HG03280 (cell line): ENCODE measurements at regions not wholly inside any gene's neighbourhood (a gene's known extent, or its start where the extent isn't known, plus 50 kb on each side); places are given as distances from the start of the nearest gene placed in this dataset.
A peak's percentile ranks its signal among the peaks of the same experiment; 100 is the strongest.

Source experiments
- ATAC-seq: cut with Tn5 transposase; IDR thresholded peaks from one replicate; pipeline ENCODE4 v1.9.1; 2021; ENCODE audit warnings: mild to moderate bottlenecking, moderate library complexity; ENCODE audit not compliant: unreplicated experiment

DNA sequence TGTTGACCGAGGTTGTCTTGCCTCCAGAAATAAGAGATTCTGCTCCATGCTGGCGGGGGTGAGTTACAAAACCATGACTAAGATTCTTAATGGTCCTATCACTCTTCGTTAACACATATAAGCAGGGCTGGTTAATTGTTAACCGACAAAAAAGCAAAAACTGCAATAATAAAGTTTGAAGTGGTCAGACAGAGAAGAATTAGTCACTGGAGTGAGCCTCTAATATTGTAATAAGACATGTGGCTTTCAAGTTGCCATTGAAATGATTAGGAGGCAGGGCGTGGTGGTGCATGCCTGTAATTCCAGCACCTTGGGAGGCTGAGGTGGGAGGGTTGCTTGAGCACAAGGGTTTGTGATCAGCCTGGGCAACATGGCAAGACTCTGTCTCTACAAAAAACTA, 78.4 kb upstream of the NR2F2 start:
- ATAC-seq = no peak

GRCh38 chr15:96253006-96253747, 77.3 kb upstream of the NR2F2 start:
- no peak for ATAC-seq

- no peak for ATAC-seq
Observed at GRCh38 chr15:96254173-96254572, 76.3 kb upstream of the NR2F2 start.

DNA sequence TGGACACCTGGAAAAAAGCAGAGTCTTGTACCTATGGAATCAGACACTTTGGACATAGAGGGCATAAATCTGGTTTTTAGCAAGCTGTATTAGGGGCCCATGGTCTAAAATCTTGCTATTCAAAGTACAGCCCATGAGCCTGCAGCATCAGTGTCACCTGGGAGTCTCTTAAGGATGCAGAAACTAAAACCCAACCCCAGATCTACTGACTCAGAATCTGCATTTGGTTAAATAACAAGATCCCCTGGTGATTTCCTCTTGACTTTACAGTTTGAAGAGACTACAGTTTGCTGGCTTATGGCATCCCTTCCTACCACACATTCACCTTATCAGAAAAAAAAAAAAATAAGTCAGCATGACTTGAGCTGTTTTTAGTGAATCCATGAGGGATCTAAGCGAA, 74.9 kb upstream of the NR2F2 start:
- no peak for ATAC-seq

DNA sequence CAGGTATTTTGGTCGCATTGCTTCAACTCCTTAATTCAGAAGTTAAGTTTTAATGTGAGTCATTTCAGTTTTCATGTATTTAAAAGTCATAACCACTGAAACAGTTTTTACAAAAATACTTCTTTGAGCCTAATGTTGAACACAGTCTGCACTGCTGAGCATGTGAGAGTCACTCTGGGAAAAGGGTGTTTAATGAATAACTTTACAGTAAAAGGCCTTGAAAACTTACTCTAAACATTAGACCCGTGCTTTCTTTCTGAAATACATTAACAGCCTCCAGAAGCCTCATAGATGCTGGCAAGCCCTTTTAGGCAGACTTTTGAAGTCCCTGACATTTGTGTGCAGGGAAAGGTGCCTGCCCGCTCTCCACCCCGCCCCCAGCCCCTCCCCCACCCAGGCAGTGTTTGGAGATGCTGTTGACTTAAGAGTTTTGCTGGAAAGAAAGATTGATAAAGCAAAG, 68.9 kb upstream of the NR2F2 start:
- peak; percentile 63 for ATAC-seq

GRCh38 chr15:96262097-96262496, 68.4 kb upstream of the NR2F2 start:
- no peak for ATAC-seq

GRCh38 chr15:96262549-96263489, 67.7 kb upstream of the NR2F2 start:
- ATAC-seq = no peak

DNA sequence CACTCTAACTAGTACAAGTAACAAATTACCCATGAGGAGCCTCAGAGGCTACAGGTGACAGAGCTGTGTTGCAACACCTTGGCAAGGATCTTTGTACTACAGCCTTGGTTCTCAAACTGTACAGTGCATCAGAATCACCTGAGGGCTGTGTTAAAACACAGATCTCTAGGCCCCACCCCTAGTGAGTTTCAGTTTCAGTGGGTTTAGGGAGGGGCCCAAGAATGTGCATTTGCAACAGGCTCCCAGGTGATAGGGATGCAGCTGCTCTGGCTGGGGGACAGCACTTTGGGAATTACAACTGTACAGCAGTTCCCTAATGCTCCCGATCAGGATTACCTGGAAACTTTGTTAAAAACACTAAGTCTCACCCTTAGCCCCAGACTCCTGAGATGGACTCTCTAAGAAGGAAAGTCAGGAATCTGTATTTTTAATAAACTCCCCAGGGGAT, 66.1 kb upstream of the NR2F2 start:
- ATAC-seq = no peak

DNA sequence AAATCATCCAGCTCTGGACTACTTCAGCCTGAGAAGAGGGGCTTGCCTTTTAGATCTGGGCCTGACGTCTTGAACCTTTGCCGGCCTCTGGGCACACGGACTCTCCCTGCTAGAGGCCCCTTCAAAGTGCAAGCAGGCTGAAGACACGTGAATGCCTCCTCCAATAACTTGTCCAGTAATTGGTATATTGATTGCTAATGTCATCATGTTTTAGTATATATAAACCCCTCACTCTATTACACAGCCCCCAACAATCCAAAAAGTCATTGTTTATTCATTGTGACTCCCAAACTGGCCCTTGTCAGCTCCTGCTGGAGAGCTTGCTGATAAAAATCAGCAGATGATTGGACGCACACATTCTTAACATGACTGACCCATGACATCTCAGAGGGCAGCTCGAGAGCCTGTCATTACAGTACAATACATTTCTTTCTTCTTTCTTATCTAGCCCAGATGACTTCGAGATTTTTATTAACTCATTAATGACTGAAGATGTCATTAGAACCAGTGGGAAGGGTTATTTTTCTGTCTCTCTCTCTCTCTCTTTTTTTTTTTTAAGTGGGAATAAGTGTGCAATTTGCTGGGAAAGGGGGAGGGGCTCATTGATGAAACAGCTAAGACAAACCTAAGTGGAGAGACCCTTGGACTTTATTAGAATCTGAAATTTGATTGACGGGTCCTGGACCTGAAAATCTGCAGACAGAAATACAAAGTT, 65.5 kb upstream of the NR2F2 start:
- no peak for ATAC-seq

GRCh38 chr15:96266456-96266855, 64.0 kb upstream of the NR2F2 start:
- no peak for ATAC-seq

DNA sequence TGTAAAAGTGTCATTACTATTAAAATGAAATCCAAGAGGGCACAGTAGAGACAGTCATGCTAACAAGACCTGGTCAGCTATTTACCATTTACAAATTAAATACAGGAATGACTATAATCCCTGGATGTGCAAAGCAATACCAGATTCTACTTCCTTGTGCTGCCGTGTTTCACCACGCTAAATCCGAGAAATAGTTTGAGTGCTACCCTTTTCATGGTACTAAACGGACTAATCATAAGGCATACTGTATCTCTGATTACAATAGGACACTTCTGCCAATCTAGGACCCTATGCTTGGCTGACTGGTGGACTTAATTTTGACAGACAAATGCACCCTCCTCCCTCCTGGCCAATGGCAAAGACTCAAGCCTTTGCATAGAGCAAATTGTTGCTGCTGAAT, 63.0 kb upstream of the NR2F2 start:
- ATAC-seq = no peak

DNA sequence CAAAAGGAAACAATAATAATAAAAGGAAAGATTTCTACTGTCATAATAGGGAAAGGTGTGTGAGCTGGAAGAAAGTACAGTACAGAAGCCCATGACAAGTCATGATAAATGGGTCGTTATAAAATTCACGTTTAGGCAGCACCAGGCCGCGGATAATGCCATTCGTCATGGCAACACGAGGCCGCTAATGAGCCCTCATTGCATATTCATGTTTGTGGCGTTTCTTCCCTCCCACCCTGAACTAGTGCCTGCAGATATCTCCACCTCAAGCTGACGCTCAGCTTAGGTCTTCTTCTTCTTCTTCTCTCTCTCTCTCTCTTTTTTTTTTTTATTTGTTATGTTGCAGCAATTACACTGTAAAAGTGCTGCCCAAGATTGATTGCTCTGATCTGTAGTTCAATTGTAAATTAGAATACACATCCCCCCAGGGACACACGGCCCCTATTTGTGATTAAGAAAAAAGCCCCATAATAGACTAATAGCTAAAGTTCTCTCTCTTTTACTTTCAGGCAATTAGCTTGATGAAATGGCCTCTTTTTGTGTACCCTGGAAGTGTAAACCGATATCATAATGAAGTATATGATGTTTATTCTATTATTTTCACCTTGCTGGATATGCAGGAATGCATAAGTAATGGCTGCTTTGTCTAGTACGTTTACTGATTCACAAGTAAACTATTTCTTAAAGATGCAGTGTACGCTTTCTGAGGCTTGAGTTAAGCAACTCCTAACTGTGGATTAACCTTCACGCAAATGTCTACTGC, 61.9 kb upstream of the NR2F2 start:
- no peak for ATAC-seq

DNA sequence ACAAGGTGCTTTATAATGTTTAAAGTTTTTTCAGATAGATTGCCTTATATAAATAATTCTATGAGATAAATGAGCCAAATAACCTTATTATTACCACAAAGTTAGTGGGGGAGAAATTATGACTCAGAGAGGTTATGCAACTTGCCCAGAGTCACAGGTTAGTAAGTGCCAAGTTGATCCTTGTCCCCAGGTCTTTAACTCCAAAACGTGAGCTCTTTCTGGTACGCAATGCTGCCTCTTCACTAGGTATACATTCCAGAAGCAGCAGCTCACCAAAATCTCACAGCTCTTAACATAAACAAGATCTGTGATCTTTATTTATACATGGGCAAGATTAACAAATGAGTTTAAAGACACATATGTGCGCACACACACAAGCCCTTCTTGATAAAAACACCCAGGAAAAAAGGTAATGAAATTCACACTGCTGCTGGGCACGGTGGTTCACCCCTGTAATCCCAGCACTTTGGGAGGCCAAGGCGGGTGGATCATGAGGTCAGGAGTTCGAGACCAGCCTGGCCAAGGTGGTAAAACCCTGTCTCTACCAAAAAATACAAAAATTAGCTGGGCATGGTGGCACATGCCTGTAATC, 59.8 kb upstream of the NR2F2 start:
- ATAC-seq = no peak

DNA sequence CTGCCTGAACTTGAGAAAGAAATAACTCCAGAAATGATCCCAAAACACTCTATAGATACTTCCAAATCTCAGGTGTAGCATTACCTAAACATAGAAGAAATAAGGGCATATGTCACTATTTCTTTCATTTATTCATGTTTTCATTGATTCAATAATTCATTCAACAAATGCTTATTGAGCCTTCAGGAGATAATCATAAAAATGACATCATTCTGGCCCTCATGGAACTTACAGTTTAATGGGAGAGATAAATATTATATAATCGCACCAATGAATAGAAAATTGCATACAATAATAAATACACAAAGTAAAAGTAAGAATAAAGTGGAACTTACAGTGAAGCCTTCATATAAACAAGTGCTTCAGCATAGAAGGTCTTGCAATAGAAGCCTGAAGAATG, 58.1 kb upstream of the NR2F2 start:
- no peak for ATAC-seq

DNA sequence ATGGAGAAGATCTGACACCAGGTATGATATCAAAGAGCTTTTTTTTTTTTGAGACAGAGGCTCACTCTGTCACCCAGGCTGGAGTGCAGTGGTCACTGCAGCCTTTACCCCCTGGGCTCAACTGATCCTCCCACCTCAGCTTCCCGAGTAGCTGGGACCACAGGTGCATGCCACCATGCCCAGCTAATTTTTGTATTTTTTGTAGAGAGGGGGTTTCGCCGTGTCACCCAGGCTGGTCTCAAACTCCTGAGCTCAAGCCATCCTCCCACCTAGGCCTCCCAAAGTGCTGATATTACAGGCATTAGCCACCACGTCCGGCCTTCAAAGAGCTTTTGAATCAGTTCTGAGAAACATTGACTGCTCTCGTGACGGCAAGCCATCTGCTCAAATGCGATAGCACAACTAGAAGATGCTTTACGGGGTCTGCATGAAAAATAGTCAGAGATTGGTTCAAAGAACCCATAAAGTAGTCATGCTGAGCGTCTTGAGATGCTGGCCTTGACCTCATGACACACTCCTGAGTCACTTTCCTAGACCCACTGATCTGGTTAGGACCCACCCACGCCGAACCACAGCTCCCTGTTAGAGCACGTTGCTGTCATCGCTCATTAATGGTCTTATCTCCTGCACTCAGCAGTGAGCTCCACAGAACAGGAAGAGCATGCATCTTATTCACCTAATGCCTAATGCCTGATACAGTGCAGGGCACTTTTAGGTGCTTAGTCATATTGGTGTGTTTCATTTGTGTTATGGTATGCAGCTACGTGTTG, 57.0 kb upstream of the NR2F2 start:
- no peak for ATAC-seq

- no peak for ATAC-seq
Observed at GRCh38 chr15:96274087-96274440, 56.4 kb upstream of the NR2F2 start.

DNA sequence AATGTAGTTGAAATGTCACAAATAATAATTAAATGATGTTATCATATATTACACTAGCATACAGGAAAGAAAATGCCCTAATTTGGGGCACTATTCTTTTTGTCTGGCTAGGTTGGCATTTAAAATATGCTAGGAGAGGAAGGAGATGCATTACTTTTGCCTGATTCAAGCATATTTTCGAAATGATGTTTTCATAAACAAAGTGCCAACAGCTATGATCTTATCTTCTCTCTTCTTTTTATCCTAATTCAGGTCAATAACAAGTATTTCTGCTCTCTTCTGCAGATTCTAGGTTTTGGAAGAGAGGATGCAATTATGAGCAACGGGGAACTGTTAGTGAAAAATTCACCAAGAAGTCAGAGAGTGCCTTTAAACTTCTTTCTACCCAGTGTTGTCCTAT, 55.8 kb upstream of the NR2F2 start:
- ATAC-seq = no peak

DNA sequence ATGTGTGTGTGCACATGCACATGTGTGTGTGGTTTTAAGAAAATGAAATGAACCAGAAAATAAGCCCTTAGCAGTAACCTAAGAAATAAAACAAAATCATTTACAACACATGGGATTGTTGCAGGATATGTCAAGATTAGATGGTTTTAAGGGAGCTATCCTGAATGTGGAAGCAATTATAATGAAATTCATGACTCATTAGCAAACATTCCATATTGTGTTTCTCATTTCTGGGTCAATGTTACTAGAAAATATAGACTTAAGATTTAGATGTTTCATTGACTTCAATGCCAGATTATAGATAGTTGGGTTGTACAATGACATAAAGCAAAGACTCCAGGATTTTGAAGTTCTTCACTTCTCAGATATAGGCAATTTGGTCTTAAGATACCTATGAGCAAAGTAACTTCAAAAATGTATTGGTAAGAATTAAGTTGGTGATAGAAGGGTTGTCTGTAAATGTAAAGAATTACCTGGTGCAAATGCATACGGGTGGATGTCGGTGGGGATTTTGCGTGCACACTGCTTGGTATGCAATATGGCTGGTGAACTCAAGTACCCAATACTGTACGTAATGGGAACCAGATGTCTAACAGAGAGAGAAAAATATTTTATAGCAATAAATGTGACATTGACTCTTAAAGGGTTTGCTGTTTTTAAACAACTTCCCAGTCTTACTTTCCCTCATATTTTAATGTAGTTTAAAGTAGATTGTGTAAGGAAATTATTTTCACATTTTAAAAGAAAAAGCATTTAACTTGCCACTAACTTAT, 53.9 kb upstream of the NR2F2 start:
- no peak for ATAC-seq
